Vagina (tissue), 2 donors: ENCODE measurements at regions not wholly inside any gene's neighbourhood (a gene's known extent, or its start where the extent isn't known, plus 50 kb on each side); places are given as distances from the start of the nearest gene placed in this dataset.

ENCODE experiments used
- DNase-seq, 2 donors: peaks; one replicate each; pipeline ENCODE4 v3.0.0-alpha.2; 2017; ENCODE audit errors: extremely low spot score in 2 of 2
- H3K27ac ChIP-seq: fragments of 200-600 bp; sonication (generic); one replicate; pipeline ENCODE4 v1.5.1; 2019
- H3K27me3 ChIP-seq: fragments of 200-600 bp; sonication (generic); one replicate; pipeline ENCODE4 v1.5.1; 2019
- H3K36me3 ChIP-seq, 2 donors: fragments of 200-600 bp; sonication (generic); one replicate each; pipeline ENCODE4 v1.5.1; 2017 to 2019
- H3K4me1 ChIP-seq: fragments of 200-600 bp; sonication (generic); one replicate; pipeline ENCODE4 v1.5.1; 2019
- H3K4me3 ChIP-seq, 2 donors: fragments of 200-600 bp; sonication (generic); 1 replicate in 1 of 2; 2 replicates in 1 of 2; pipeline ENCODE4 v1.5.1; 2016 to 2019
- H3K9me3 ChIP-seq: fragments of 200-600 bp; sonication (generic); one replicate; pipeline ENCODE4 v1.5.1; 2019
- CTCF ChIP-seq, 3 experiments: fragments of 450-650 bp in 2 of 3; fragments of 200-600 bp in 1 of 3; sonication (generic) in 1 of 3; IDR thresholded peaks; one replicate each; pipeline ENCODE4 v1.5.1; 2017 to 2019; ENCODE audit warnings: antibody characterized with exemption in 3 of 3, mild to moderate bottlenecking in 2 of 3, moderate library complexity in 2 of 3
- POLR2A ChIP-seq, 2 donors: fragments of 450-650 bp; IDR thresholded peaks; one replicate each; pipeline ENCODE4 v1.6.1; 2017; ENCODE audit warnings: antibody characterized with exemption in 2 of 2, mild to moderate bottlenecking in 2 of 2, moderate library complexity in 2 of 2
- POLR2AphosphoS5 ChIP-seq, 2 donors: sonication (generic); formaldehyde crosslinking; IDR thresholded peaks; one replicate each; pipeline ENCODE4 v1.9.0; 2017; ENCODE audit warnings: antibody characterized with exemption in 2 of 2, mild to moderate bottlenecking in 2 of 2, low read depth in 1 of 2; ENCODE audit not compliant: insufficient read depth in 1 of 2
- intact Hi-C: fragments of 100-400 bp; cut with DNase I; formaldehyde crosslinking; loops from one replicate; pipeline ENCODE4 v1.15.1; 2023

DNA sequence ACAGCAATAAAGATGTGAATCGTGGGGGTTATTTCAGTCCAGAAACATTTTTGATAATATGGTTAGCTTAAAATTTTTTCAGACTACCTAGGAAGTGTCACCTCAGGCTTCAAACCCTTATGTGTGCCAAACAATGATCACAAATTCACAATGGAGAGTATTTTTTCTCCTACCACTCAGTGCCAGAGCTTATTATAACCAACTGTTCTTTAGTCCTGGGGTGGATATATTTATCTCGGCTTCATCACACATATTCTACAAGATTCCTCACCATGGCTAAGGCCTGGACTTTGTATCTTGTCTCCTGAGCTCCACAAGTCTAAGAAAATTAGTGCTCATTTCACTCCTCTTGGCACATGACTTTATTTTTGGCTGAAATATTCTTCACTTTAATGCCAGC, 629.1 kb downstream of the RWDD3 start:
- Histone ChIP-seq H3K4me3 (no peak overlapping the region), H3K27ac (no peak overlapping the region), H3K4me1 (no peaks in the 10 kb centered on the region), H3K27me3 (no peaks in the 10 kb centered on the region), H3K36me3 (no peaks in the 10 kb centered on the region), H3K9me3 (no peaks in the 10 kb centered on the region)
- intact Hi-C loops, result no loop called here
- DNase-seq, result no peak
- no peak for TF ChIP-seq CTCF (IDR thresholded peaks at IDR 0.05)
- TF ChIP-seq POLR2AphosphoS5 (IDR thresholded peaks at IDR 0.05; ENCODE audit: insufficient read depth in 1 of 2, low read depth in 1 of 2), result no peak
- TF ChIP-seq POLR2A (IDR thresholded peaks at IDR 0.05), result no peak

- intact Hi-C loops, result no loop called here
- Histone ChIP-seq H3K9me3 (no peaks in the 10 kb centered on the region), H3K36me3 (no peaks in the 10 kb centered on the region), H3K4me1 (no peaks in the 10 kb centered on the region), H3K4me3 (no peak overlapping the region), H3K27ac (no peak overlapping the region), H3K27me3 (no peaks in the 10 kb centered on the region)
- DNase-seq, result no peak
- no peak for TF ChIP-seq POLR2AphosphoS5 (IDR thresholded peaks at IDR 0.05; ENCODE audit: insufficient read depth in 1 of 2, low read depth in 1 of 2)
- TF ChIP-seq CTCF (IDR thresholded peaks at IDR 0.05), result no peak
- TF ChIP-seq POLR2A (IDR thresholded peaks at IDR 0.05), result no peak
Observed at GRCh38 chr1:95865769-95866168, 631.8 kb downstream of the RWDD3 start.

GRCh38 chr1:95876276-95876675, 642.3 kb downstream of the RWDD3 start:
- H3K9me3 ChIP-seq, result no peaks in the 10 kb centered on the region
- H3K27me3 ChIP-seq, result no peaks in the 10 kb centered on the region
- DNase-seq, result no peak
- H3K27ac ChIP-seq, result no peak overlapping the region
- intact Hi-C loops, result no loop called here
- H3K4me3 ChIP-seq, result no peak overlapping the region
- H3K4me1 ChIP-seq, result no peaks in the 10 kb centered on the region
- TF ChIP-seq POLR2A (IDR thresholded peaks at IDR 0.05), result no peak
- TF ChIP-seq POLR2AphosphoS5 (IDR thresholded peaks at IDR 0.05; ENCODE audit: insufficient read depth in 1 of 2, low read depth in 1 of 2), result no peak
- TF ChIP-seq CTCF (IDR thresholded peaks at IDR 0.05), result no peak
- H3K36me3 ChIP-seq, result no peaks in the 10 kb centered on the region

DNA sequence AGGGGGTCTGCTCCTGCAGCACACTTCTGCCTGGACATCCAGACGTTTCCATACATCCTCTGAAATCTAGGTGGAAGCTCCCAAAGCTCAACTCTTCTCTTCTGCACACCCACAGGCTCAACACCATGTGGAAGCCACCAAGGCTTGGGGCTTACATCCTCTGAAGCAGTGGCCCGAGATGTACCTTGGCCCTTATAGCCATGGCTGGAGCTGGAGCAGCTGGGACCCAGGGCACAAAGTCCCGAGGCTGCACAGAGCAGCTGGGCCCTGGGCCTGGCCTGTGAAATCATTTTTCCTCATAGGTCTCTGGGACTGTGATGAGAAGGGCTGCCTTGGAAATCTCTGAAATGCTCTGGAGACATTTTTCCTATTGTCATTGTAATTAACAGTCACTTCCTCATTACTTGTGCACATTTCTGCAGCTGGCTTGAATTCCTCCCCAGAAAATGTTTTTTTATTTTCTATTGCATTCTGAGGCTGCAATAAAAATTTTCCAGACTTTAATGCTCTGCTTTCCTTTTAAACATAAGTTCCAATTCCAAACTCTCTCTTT, 645.6 kb downstream of the RWDD3 start:
- intact Hi-C loops, result no loop called here
- H3K27me3 ChIP-seq, result no peaks in the 10 kb centered on the region
- no peak overlapping the region for H3K4me3 ChIP-seq
- H3K9me3 ChIP-seq, result no peaks in the 10 kb centered on the region
- H3K4me1 ChIP-seq, result no peaks in the 10 kb centered on the region
- no peak for DNase-seq
- TF ChIP-seq CTCF (IDR thresholded peaks at IDR 0.05), result no peak
- no peak for TF ChIP-seq POLR2A (IDR thresholded peaks at IDR 0.05)
- TF ChIP-seq POLR2AphosphoS5 (IDR thresholded peaks at IDR 0.05; ENCODE audit: insufficient read depth in 1 of 2, low read depth in 1 of 2), result no peak
- H3K27ac ChIP-seq, result no peak overlapping the region
- H3K36me3 ChIP-seq, result no peaks in the 10 kb centered on the region

DNA sequence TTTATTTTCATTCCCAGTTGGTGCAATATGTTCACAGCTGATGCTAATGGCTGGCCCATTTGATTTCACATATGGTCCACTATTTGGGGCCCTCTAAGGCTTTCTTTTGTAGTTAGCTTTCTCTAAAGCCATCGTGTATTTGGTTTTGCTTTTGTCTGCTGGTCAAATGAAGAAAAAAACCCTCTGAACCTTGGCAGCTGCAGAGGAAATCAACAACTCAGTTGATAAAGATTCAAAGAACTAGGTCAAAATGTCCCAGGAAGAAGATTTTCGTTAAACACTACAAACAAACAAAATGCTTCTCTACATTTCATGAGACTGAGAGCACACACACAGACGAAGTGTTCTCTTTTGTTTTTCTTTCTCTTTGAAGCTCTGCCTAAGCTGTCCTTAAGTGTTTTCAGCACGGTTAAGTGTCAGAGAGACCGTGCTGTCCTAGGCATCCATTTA, 655.0 kb downstream of the RWDD3 start:
- intact Hi-C loops, result no loop called here
- Histone ChIP-seq H3K36me3 (no peaks in the 10 kb centered on the region), H3K4me3 (peak overlapping the region in 1 of 2 donors; percentile 15), H3K27me3 (no peaks in the 10 kb centered on the region), H3K4me1 (no peaks in the 10 kb centered on the region), H3K27ac (no peak overlapping the region), H3K9me3 (no peaks in the 10 kb centered on the region)
- DNase-seq, result no peak
- TF ChIP-seq CTCF (IDR thresholded peaks at IDR 0.05) (no peak), POLR2AphosphoS5 (IDR thresholded peaks at IDR 0.05; ENCODE audit: insufficient read depth in 1 of 2, low read depth in 1 of 2) (no peak)
